H1 (cell line): ENCODE measurements at regions not wholly inside any gene's neighbourhood (a gene's known extent, or its start where the extent isn't known, plus 50 kb on each side); places are given as distances from the start of the nearest gene placed in this dataset.

Experiments used
- CTCF ChIA-PET: fragments of 300-600 bp; sonication (Branson Sonifier 250); formaldehyde crosslinking; loops from one replicate; lab custom pipeline; 2021; ENCODE audit not compliant: partially characterized antibody; lab: Charles Lee
- POLR2A ChIA-PET: fragments of 300-600 bp; sonication (Branson Sonifier 250); formaldehyde crosslinking; loops from one replicate; lab custom pipeline; 2021; ENCODE audit warnings: inconsistent platforms; ENCODE audit not compliant: partially characterized antibody; lab: Charles Lee
- DNase-seq, 2 experiments: peaks; one replicate each; pipeline versions ENCODE4 v3.0.0 to v3.0.0-alpha.2; 2010 to 2022; ENCODE audit warnings: low spot score in 2 of 2, low read depth in 1 of 2, mixed read lengths in 1 of 2
- FAIRE-seq: peaks from 2 replicates; lab custom pipeline; 2011; peaks lifted over from hg19 to GRCh38; lab: Jason Lieb, UNC
- H2AFZ ChIP-seq: 2 replicates; pipeline ENCODE4 v1.8.1; 2012; ENCODE audit warnings: low read length, inconsistent platforms
- H2AK5ac ChIP-seq: 2 replicates; pipeline ENCODE4 v1.6.1; 2013; ENCODE audit warnings: low read depth, low read length
- H2BK120ac ChIP-seq: replicated peaks from 2 replicates; pipeline ENCODE3; 2013; ENCODE audit warnings: low read depth, low read length, inconsistent platforms
- H2BK12ac ChIP-seq: 2 replicates; pipeline ENCODE4 v1.6.1; 2013; ENCODE audit warnings: low read depth, low read length
- H2BK15ac ChIP-seq: 2 replicates; pipeline ENCODE4 v1.6.1; 2013; ENCODE audit warnings: low read length
- H2BK20ac ChIP-seq: 2 replicates; pipeline ENCODE4 v1.6.1; 2013; ENCODE audit warnings: low read length
- H2BK5ac ChIP-seq: 2 replicates; pipeline ENCODE4 v1.6.1; 2013; ENCODE audit warnings: low read depth, low read length
- H3K14ac ChIP-seq: 2 replicates; pipeline ENCODE4 v1.6.1; 2013; ENCODE audit warnings: inconsistent platforms; ENCODE audit not compliant: insufficient read length
- H3K18ac ChIP-seq: 2 replicates; pipeline ENCODE4 v1.6.1; 2013; ENCODE audit warnings: low read length; ENCODE audit errors: extremely low read depth
- H3K23ac ChIP-seq: 2 replicates; pipeline ENCODE4 v1.6.1; 2013; ENCODE audit warnings: inconsistent platforms; ENCODE audit not compliant: insufficient read length
- H3K23me2 ChIP-seq: 2 replicates; pipeline ENCODE4 v1.6.1; 2013; ENCODE audit warnings: low read depth, low read length
- H3K27ac ChIP-seq: 2 replicates; pipeline ENCODE4 v1.6.1; 2011; ENCODE audit warnings: low read depth, low read length, inconsistent platforms
- H3K27me3 ChIP-seq, 4 experiments: replicated peaks in 1 of 4; 1 replicate in 1 of 4; 2 replicates in 3 of 4; pipeline versions ENCODE4 v1.6.1 to v1.8.1; 2011 to 2013; ENCODE audit warnings: low read length in 3 of 4, mild to moderate bottlenecking in 3 of 4, inconsistent platforms in 2 of 4, mixed read lengths in 2 of 4, moderate library complexity in 1 of 4; ENCODE audit not compliant: control insufficient read depth in 3 of 4, insufficient read depth in 3 of 4; ENCODE audit errors: extremely low read depth in 1 of 4
- H3K36me3 ChIP-seq, 4 experiments: 2 replicates each; pipeline versions ENCODE4 v1.6.1 to v1.8.1; 2011 to 2013; ENCODE audit warnings: mild to moderate bottlenecking in 4 of 4, low read length in 3 of 4, moderate library complexity in 2 of 4, control low read depth in 1 of 4, inconsistent platforms in 1 of 4; ENCODE audit not compliant: insufficient read depth in 4 of 4, control insufficient read depth in 2 of 4
- H3K4ac ChIP-seq: replicated peaks from 2 replicates; pipeline ENCODE3; 2013; ENCODE audit warnings: low read length, low read depth, mixed read lengths, inconsistent platforms; ENCODE audit not compliant: insufficient read length
- H3K4me1 ChIP-seq, 4 experiments: replicated peaks in 1 of 4; 1 replicate in 1 of 4; 2 replicates in 3 of 4; pipeline versions ENCODE4 v1.6.1 to v1.8.1; 2011 to 2013; ENCODE audit warnings: low read length in 3 of 4, inconsistent platforms in 2 of 4, mixed read lengths in 1 of 4; ENCODE audit not compliant: insufficient read depth in 4 of 4, control insufficient read depth in 3 of 4
- H3K4me2 ChIP-seq, 2 experiments: 2 replicates each; pipeline versions ENCODE4 v1.6.1 to v1.8.1; 2011 to 2013; ENCODE audit warnings: low read depth in 2 of 2, low read length in 2 of 2, control low read depth in 1 of 2, inconsistent platforms in 1 of 2, mild to moderate bottlenecking in 1 of 2; ENCODE audit not compliant: insufficient read depth in 1 of 2
- H3K4me3 ChIP-seq, 4 experiments: fragments of 200-600, 300-600 bp in 1 of 4; sonication (generic), shearing (Covaris generic), sonication (Bioruptor Twin) in 1 of 4; 2 replicates each; pipeline versions ENCODE4 v1.5.1 to v1.8.1; 2011 to 2016; ENCODE audit warnings: low read length in 4 of 4, low read depth in 3 of 4, control low read depth in 2 of 4, inconsistent platforms in 2 of 4, mild to moderate bottlenecking in 2 of 4, mixed read lengths in 1 of 4, moderate library complexity in 1 of 4; ENCODE audit not compliant: insufficient read depth in 2 of 4; ENCODE audit errors: extremely low read depth in 1 of 4
- H3K56ac ChIP-seq: replicated peaks from 2 replicates; pipeline ENCODE3; 2013; ENCODE audit warnings: low read depth, mild to moderate bottlenecking, mixed read lengths, low read length, inconsistent platforms; ENCODE audit not compliant: insufficient read length
- H3K79me1 ChIP-seq: 2 replicates; pipeline ENCODE4 v1.6.1; 2013; ENCODE audit warnings: low read depth, low read length, control low read depth
- H3K79me2 ChIP-seq, 2 experiments: 2 replicates each; pipeline versions ENCODE4 v1.6.1 to v1.8.1; 2012 to 2013; ENCODE audit warnings: low read length in 2 of 2, mild to moderate bottlenecking in 2 of 2, inconsistent platforms in 1 of 2; ENCODE audit not compliant: insufficient read depth in 2 of 2, control insufficient read depth in 1 of 2
- H3K9ac ChIP-seq, 4 experiments: replicated peaks in 1 of 4; 1 replicate in 1 of 4; 2 replicates in 3 of 4; pipeline versions ENCODE4 v1.6.1 to v1.8.1; 2011 to 2013; ENCODE audit warnings: low read depth in 3 of 4, low read length in 3 of 4, control low read depth in 2 of 4, mild to moderate bottlenecking in 2 of 4, moderate library complexity in 2 of 4, inconsistent platforms in 1 of 4; ENCODE audit errors: extremely low read depth in 1 of 4
- H3K9me3 ChIP-seq, 2 experiments: 2 replicates each; pipeline versions ENCODE4 v1.6.1 to v1.8.1; 2012 to 2013; ENCODE audit warnings: mild to moderate bottlenecking in 2 of 2, moderate library complexity in 2 of 2, control low read depth in 1 of 2, inconsistent platforms in 1 of 2, low read depth in 1 of 2, low read length in 1 of 2, mixed read lengths in 1 of 2; ENCODE audit not compliant: insufficient read depth in 2 of 2
- H4K20me1 ChIP-seq, 2 experiments: replicated peaks in 1 of 2; 2 replicates each; pipeline versions ENCODE3 to v1.8.1; 2011 to 2013; ENCODE audit warnings: inconsistent platforms in 2 of 2, low read length in 2 of 2, mild to moderate bottlenecking in 1 of 2; ENCODE audit not compliant: insufficient read depth in 2 of 2, control insufficient read depth in 1 of 2
- H4K5ac ChIP-seq: 2 replicates; pipeline ENCODE4 v1.6.1; 2013; ENCODE audit warnings: low read length, low read depth, mixed read lengths, inconsistent platforms; ENCODE audit not compliant: insufficient read length
- H4K8ac ChIP-seq: 2 replicates; pipeline ENCODE4 v1.8.0; 2013; ENCODE audit warnings: mild to moderate bottlenecking, moderate library complexity, low read length, inconsistent platforms; ENCODE audit not compliant: insufficient read depth; ENCODE audit errors: extremely low read depth
- H4K91ac ChIP-seq: replicated peaks from 2 replicates; pipeline ENCODE3; 2013; ENCODE audit warnings: low read length, mixed read lengths, inconsistent platforms; ENCODE audit not compliant: insufficient read length
- HDAC2 ChIP-seq, 2 experiments: fragments of 300-600 bp in 1 of 2; sonication (generic) in 1 of 2; IDR thresholded peaks; 2 replicates each; pipeline ENCODE4 v1.6.1; 2011 to 2012; ENCODE audit warnings: low read depth in 2 of 2, low read length in 2 of 2, mild to moderate bottlenecking in 2 of 2, moderate library complexity in 2 of 2, borderline replicate concordance in 1 of 2, inconsistent platforms in 1 of 2
- WGBS, 2 experiments: shearing (Covaris generic) in 1 of 2; methylation state at CpG; one replicate each; pipeline versions ENCODE4 v1.1.6 to v1.1.7; 2013 to 2015; ENCODE audit warnings: low lambda C conversion rate in 2 of 2, mixed read lengths in 2 of 2, inconsistent platforms in 1 of 2, low coverage in 1 of 2, missing lambda C conversion rate in 1 of 2; ENCODE audit not compliant: insufficient replicate concordance in 2 of 2, insufficient coverage in 1 of 2, insufficient read length in 1 of 2; ENCODE audit errors: extremely low coverage in 1 of 2, missing lambda C conversion rate in 1 of 2; 5-methylcytosine and 5-hydroxymethylcytosine counted together

DNA sequence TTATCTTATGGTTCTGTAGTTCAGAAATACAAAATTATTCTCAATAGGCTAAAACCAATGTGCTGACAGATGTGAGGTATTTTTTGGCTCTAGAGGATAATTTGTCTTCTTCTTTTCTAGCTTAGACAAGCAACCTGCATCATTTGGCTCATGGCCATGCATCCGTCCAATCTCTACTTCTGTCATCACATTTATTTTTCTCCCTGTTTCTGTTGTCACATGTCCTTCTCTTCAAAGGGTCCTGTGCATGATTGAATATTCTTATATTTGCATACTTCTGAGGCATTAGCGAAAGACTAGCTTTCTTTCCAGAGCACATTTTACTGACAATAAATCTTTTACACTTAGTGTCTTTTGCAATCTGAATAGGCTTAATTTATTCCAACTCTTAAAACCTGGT, 564.7 kb downstream of the CDH10 start:
- H3K79me2 ChIP-seq: no peaks in the 10 kb centered on the region
- H3K23me2 ChIP-seq: no peaks in the 10 kb centered on the region
- no peak overlapping the region for H3K18ac ChIP-seq
- no peak overlapping the region for H3K4ac ChIP-seq
- FAIRE-seq (no peak), DNase-seq (no peak)
- no peak overlapping the region for H3K56ac ChIP-seq
- no peaks in the 10 kb centered on the region for H3K9me3 ChIP-seq
- no peak for TF ChIP-seq HDAC2 (IDR thresholded peaks at IDR 0.05; ENCODE audit: borderline replicate concordance in 1 of 2, low read depth in 2 of 2, low read length in 2 of 2)
- H3K23ac ChIP-seq: no peak overlapping the region
- no peak overlapping the region for H2BK12ac ChIP-seq
- H2BK15ac ChIP-seq: no peak overlapping the region
- H2BK5ac ChIP-seq: no peak overlapping the region
- no peak overlapping the region for H3K27ac ChIP-seq
- CTCF ChIA-PET: interaction anchor here (0.6 kb wide), 1 partner anchor 143 kb away, joined by 5 read pairs; no protein-coding TSS in a partner anchor
- no peak overlapping the region for H3K4me2 ChIP-seq
- H4K5ac ChIP-seq: no peak overlapping the region
- H2BK20ac ChIP-seq: no peak overlapping the region
- H3K4me1 ChIP-seq: no peaks in the 10 kb centered on the region
- no peaks in the 10 kb centered on the region for H3K36me3 ChIP-seq
- no peak overlapping the region for H4K91ac ChIP-seq
- H4K8ac ChIP-seq: no peak overlapping the region
- H4K20me1 ChIP-seq: no peaks in the 10 kb centered on the region
- H3K79me1 ChIP-seq: no peaks in the 10 kb centered on the region
- no peaks in the 10 kb centered on the region for H3K27me3 ChIP-seq
- H3K4me3 ChIP-seq: no peak overlapping the region
- 90% methylated on average over 2 of the region's 2 CpGs; no CpG with 5 or more reads in 1 of the 2 experiments for WGBS, 2 experiments
- POLR2A ChIA-PET: no interaction called here
- H3K9ac ChIP-seq: no peak overlapping the region
- H3K14ac ChIP-seq: no peak overlapping the region
- H2AFZ ChIP-seq: no peak overlapping the region
- no peak overlapping the region for H2AK5ac ChIP-seq
- no peak overlapping the region for H2BK120ac ChIP-seq
